ENCODE measurements at regions not wholly inside any gene's neighbourhood (a gene's known extent, or its start where the extent isn't known, plus 50 kb on each side); places are given as distances from the start of the nearest gene placed in this dataset.

DNA sequence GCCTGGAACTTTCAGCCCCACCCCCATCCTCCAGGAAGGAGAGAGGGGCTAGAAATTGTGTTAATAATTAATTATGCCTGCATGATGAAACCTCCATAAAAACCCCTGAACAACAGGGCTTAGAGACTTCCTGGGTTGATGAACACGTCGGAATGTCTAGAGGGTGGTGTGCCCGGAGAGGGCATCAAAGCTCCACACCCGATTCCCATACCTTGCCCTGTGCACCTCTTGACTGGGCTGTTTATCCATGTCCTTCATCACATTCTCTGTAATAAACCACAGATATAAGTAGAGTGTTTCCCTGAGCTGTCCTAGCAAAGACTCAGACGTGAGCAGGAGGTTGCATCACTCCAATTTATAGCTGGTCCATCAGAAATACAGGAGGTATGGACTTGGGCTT lies 624.0 kb downstream of the NPHP4 start:
- H3K4me3 ChIP-seq: no peak overlapping the region
- no peaks in the 10 kb centered on the region for H3K36me3 ChIP-seq
- no peak overlapping the region for H3K27ac ChIP-seq (replicated peaks)
- TF ChIP-seq, protein P1, sequence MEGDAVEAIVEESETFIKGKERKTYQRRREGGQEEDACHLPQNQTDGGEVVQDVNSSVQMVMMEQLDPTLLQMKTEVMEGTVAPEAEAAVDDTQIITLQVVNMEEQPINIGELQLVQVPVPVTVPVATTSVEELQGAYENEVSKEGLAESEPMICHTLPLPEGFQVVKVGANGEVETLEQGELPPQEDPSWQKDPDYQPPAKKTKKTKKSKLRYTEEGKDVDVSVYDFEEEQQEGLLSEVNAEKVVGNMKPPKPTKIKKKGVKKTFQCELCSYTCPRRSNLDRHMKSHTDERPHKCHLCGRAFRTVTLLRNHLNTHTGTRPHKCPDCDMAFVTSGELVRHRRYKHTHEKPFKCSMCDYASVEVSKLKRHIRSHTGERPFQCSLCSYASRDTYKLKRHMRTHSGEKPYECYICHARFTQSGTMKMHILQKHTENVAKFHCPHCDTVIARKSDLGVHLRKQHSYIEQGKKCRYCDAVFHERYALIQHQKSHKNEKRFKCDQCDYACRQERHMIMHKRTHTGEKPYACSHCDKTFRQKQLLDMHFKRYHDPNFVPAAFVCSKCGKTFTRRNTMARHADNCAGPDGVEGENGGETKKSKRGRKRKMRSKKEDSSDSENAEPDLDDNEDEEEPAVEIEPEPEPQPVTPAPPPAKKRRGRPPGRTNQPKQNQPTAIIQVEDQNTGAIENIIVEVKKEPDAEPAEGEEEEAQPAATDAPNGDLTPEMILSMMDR (IDR thresholded peaks at IDR 0.05; ENCODE audit: borderline replicate concordance): no peak
- intact Hi-C loops (cut with micrococcal nuclease): no loop called here
- H3K27me3 ChIP-seq (ENCODE audit: low read depth): peaks cover 86% of the 10 kb centered on the region
- no peaks in the 10 kb centered on the region for H3K4me1 ChIP-seq
- DNase-seq: no peak
- H3K9me3 ChIP-seq (replicated peaks): peaks cover 4% of the 10 kb centered on the region

- Histone ChIP-seq H3K9me3 (replicated peaks) (no peaks in the 10 kb centered on the region), H3K27me3 (ENCODE audit: low read depth) (peaks cover 86% of the 10 kb centered on the region), H3K27ac (replicated peaks) (no peak overlapping the region), H3K4me1 (no peaks in the 10 kb centered on the region), H3K4me3 (no peak overlapping the region), H3K36me3 (no peaks in the 10 kb centered on the region)
- DNase-seq: no peak
- intact Hi-C loops (cut with micrococcal nuclease): no loop called here
- TF ChIP-seq, protein P1 (IDR thresholded peaks at IDR 0.05; ENCODE audit: borderline replicate concordance): no peak
Measured at GRCh38 chr1:5367306-5367705, 624.9 kb downstream of the NPHP4 start.

GRCh38 chr1:5365751-5366150 lies 626.5 kb downstream of the NPHP4 start:
- no peaks in the 10 kb centered on the region for H3K4me1 ChIP-seq
- TF ChIP-seq, protein P1 (IDR thresholded peaks at IDR 0.05; ENCODE audit: borderline replicate concordance): no peak
- DNase-seq: no peak
- H3K36me3 ChIP-seq: no peaks in the 10 kb centered on the region
- intact Hi-C loops (cut with micrococcal nuclease): no loop called here
- H3K9me3 ChIP-seq (replicated peaks): no peaks in the 10 kb centered on the region
- no peak overlapping the region for H3K4me3 ChIP-seq
- H3K27ac ChIP-seq (replicated peaks): no peak overlapping the region
- H3K27me3 ChIP-seq (ENCODE audit: low read depth): peaks cover 93% of the 10 kb centered on the region

DNA sequence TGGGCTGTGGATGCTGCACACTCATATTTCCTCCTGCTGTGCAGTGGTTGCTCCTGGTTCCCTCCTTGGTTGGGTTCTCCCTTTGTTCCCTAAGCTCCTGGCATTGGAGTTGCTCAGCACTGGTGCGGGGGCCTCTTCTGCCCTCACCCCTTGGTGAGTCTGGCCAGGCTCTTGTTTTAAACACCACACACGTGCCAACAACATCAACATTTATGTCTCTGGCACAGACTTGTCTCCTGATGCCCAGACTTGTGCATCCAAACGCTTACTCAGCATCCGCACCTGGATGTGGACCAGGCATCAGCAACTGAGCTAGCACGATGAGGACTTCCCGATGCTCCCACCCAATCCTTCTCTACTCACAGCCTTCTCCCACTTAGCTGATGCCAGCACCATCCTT lies 627.6 kb downstream of the NPHP4 start:
- no peak overlapping the region for H3K27ac ChIP-seq (replicated peaks)
- TF ChIP-seq, protein P1 (IDR thresholded peaks at IDR 0.05; ENCODE audit: borderline replicate concordance): no peak
- no peak overlapping the region for H3K4me3 ChIP-seq
- H3K4me1 ChIP-seq: no peaks in the 10 kb centered on the region
- H3K9me3 ChIP-seq (replicated peaks): no peaks in the 10 kb centered on the region
- peaks cover 97% of the 10 kb centered on the region for H3K27me3 ChIP-seq (ENCODE audit: low read depth)
- intact Hi-C loops (cut with micrococcal nuclease): no loop called here
- H3K36me3 ChIP-seq: no peaks in the 10 kb centered on the region
- DNase-seq: no peak

DNA sequence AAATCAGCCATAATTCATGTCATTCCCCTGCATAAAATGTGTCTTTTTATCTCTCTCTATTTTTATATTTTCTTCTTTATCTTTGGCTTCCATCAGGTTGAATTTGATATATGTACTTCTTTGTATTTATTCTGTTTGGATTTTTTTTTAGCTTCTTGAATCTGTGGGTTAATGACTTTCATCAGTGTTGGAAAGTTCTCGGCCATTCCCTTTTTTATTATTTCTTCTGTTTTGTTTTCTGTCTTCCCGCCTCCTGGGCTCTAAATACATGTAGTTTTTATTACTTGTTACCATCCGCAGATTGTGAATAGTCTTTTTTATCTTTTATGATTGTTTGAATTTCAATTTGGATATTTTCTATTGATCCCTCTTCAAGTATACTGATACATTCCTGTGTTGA lies 637.5 kb downstream of the NPHP4 start:
- TF ChIP-seq, protein P1 (IDR thresholded peaks at IDR 0.05; ENCODE audit: borderline replicate concordance): no peak
- H3K36me3 ChIP-seq: no peaks in the 10 kb centered on the region
- H3K4me1 ChIP-seq: no peaks in the 10 kb centered on the region
- H3K4me3 ChIP-seq: no peak overlapping the region
- H3K9me3 ChIP-seq (replicated peaks): peaks cover 55% of the 10 kb centered on the region
- DNase-seq: no peak
- H3K27ac ChIP-seq (replicated peaks): no peak overlapping the region
- H3K27me3 ChIP-seq (ENCODE audit: low read depth): peaks cover 30% of the 10 kb centered on the region
- intact Hi-C loops (cut with micrococcal nuclease): no loop called here

DNA sequence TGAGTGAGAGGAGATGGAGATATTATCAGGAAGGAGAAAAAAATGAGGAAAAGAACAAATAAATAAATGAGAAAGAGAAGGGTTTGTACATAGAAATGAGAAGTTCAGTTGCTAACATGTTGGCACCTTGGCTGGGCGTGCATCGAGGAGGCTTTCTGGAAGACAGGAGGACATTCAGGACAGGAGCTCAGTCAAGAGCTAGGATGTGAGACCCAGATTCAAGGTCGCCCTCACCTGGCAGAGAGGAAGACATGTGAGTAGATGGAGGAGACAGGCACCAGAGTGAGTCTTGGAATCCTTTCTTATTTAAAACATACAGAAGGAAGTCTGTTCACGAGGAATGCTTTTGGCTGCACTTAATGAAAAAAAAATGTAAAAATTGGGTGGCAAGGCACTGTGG lies 640.9 kb downstream of the NPHP4 start:
- peaks cover 40% of the 10 kb centered on the region for H3K9me3 ChIP-seq (replicated peaks)
- no peaks in the 10 kb centered on the region for H3K4me1 ChIP-seq
- intact Hi-C loops (cut with micrococcal nuclease): no loop called here
- no peak for DNase-seq
- H3K27me3 ChIP-seq (ENCODE audit: low read depth): peaks cover 23% of the 10 kb centered on the region
- H3K36me3 ChIP-seq: no peaks in the 10 kb centered on the region
- no peak overlapping the region for H3K4me3 ChIP-seq
- no peak overlapping the region for H3K27ac ChIP-seq (replicated peaks)
- TF ChIP-seq, protein P1 (IDR thresholded peaks at IDR 0.05; ENCODE audit: borderline replicate concordance): no peak
